ENCODE measurements at regions not wholly inside any gene's neighbourhood (a gene's known extent, or its start where the extent isn't known, plus 50 kb on each side); places are given as distances from the start of the nearest gene placed in this dataset.

GRCh38 chr11:29173660-29174062, 843.2 kb downstream of the KCNA4 start:
- POLR2A ChIA-PET, result no interaction called here

GRCh38 chr11:29171360-29171950, 845.4 kb downstream of the KCNA4 start:
- POLR2A ChIA-PET, result no interaction called here
- TF ChIP-seq LEF1 (IDR thresholded peaks at IDR 0.05; ENCODE audit: borderline replicate concordance) (no peak), FOXK2 (IDR thresholded peaks at IDR 0.05) (no peak), FOXA1 (IDR thresholded peaks at IDR 0.05) (no peak), TARDBP (IDR thresholded peaks at IDR 0.05) (no peak), FOXM1 (IDR thresholded peaks at IDR 0.05; ENCODE audit: borderline replicate concordance) (no peak)
- CTCF ChIA-PET, result no interaction called here
- DNase-seq (ENCODE audit: extremely low spot score), result no peak

More at GRCh38 chr11:29173660-29174062, 843.2 kb downstream of the KCNA4 start:
- CTCF ChIA-PET, result no interaction called here
- DNase-seq (ENCODE audit: extremely low spot score), result no peak
- no peak for TF ChIP-seq ELF4 (IDR thresholded peaks at IDR 0.05)
- no peak for TF ChIP-seq ZNF384 (IDR thresholded peaks at IDR 0.05)
- TF ChIP-seq ARNT (IDR thresholded peaks at IDR 0.05), result no peak
- no peak for TF ChIP-seq TARDBP (IDR thresholded peaks at IDR 0.05)
- TF ChIP-seq FOXK2 (IDR thresholded peaks at IDR 0.05), result no peak
- no peak for TF ChIP-seq FOXM1 (IDR thresholded peaks at IDR 0.05; ENCODE audit: borderline replicate concordance)
- TF ChIP-seq PKNOX1 (IDR thresholded peaks at IDR 0.05), result no peak
- no peak for TF ChIP-seq NFRKB (IDR thresholded peaks at IDR 0.05)
- TF ChIP-seq SUZ12 (IDR thresholded peaks at IDR 0.05), result no peak
- no peak for TF ChIP-seq SP1 (IDR thresholded peaks at IDR 0.05)
- no peak for TF ChIP-seq LEF1 (IDR thresholded peaks at IDR 0.05; ENCODE audit: borderline replicate concordance)
- no peak for TF ChIP-seq BHLHE40 (IDR thresholded peaks at IDR 0.05; ENCODE audit: borderline replicate concordance)
- TF ChIP-seq CTBP1 (IDR thresholded peaks at IDR 0.05; ENCODE audit: borderline replicate concordance), result no peak
- no peak for TF ChIP-seq L3MBTL2 (conservative IDR thresholded peaks at IDR 0.05)
- no peak for TF ChIP-seq HDGF (IDR thresholded peaks at IDR 0.05; ENCODE audit: borderline replicate concordance)
- TF ChIP-seq FOXA1 (IDR thresholded peaks at IDR 0.05), result no peak

GRCh38 chr11:29166306-29166705, 850.5 kb downstream of the KCNA4 start:
- ChIA-PET CTCF (no interaction called here), POLR2A (no interaction called here)
- TF ChIP-seq L3MBTL2 (conservative IDR thresholded peaks at IDR 0.05), result no peak
- no peak for TF ChIP-seq CTBP1 (IDR thresholded peaks at IDR 0.05; ENCODE audit: borderline replicate concordance)
- TF ChIP-seq BHLHE40 (IDR thresholded peaks at IDR 0.05; ENCODE audit: borderline replicate concordance), result no peak
- TF ChIP-seq LEF1 (IDR thresholded peaks at IDR 0.05; ENCODE audit: borderline replicate concordance), result no peak
- TF ChIP-seq FOXM1 (IDR thresholded peaks at IDR 0.05; ENCODE audit: borderline replicate concordance), result no peak
- TF ChIP-seq PKNOX1 (IDR thresholded peaks at IDR 0.05), result no peak
- no peak for TF ChIP-seq SP1 (IDR thresholded peaks at IDR 0.05)
- TF ChIP-seq FOXK2 (IDR thresholded peaks at IDR 0.05), result no peak
- no peak for TF ChIP-seq FOXA1 (IDR thresholded peaks at IDR 0.05)
- TF ChIP-seq ELF4 (IDR thresholded peaks at IDR 0.05), result no peak
- TF ChIP-seq TARDBP (IDR thresholded peaks at IDR 0.05), result no peak
- no peak for TF ChIP-seq ARNT (IDR thresholded peaks at IDR 0.05)
- no peak for TF ChIP-seq ZNF384 (IDR thresholded peaks at IDR 0.05)
- no peak for TF ChIP-seq SUZ12 (IDR thresholded peaks at IDR 0.05)
- TF ChIP-seq NFRKB (IDR thresholded peaks at IDR 0.05), result no peak
- no peak for DNase-seq (ENCODE audit: extremely low spot score)

GRCh38 chr11:29163231-29163630, 853.6 kb downstream of the KCNA4 start:
- ChIA-PET CTCF (no interaction called here), POLR2A (no interaction called here)
- TF ChIP-seq ZNF384 (IDR thresholded peaks at IDR 0.05) (no peak), SUZ12 (IDR thresholded peaks at IDR 0.05) (no peak), ARNT (IDR thresholded peaks at IDR 0.05) (no peak), FOXA1 (IDR thresholded peaks at IDR 0.05) (no peak), CTBP1 (IDR thresholded peaks at IDR 0.05; ENCODE audit: borderline replicate concordance) (no peak), HDGF (IDR thresholded peaks at IDR 0.05; ENCODE audit: borderline replicate concordance) (no peak), BHLHE40 (IDR thresholded peaks at IDR 0.05; ENCODE audit: borderline replicate concordance) (no peak), SP1 (IDR thresholded peaks at IDR 0.05) (no peak), L3MBTL2 (conservative IDR thresholded peaks at IDR 0.05) (no peak), FOXK2 (IDR thresholded peaks at IDR 0.05) (no peak)
- DNase-seq (ENCODE audit: extremely low spot score), result no peak

GRCh38 chr11:29162491-29162890, 854.3 kb downstream of the KCNA4 start:
- CTCF ChIA-PET, result no interaction called here
- POLR2A ChIA-PET, result no interaction called here
- no peak for DNase-seq (ENCODE audit: extremely low spot score)
- no peak for TF ChIP-seq FOXA1 (IDR thresholded peaks at IDR 0.05)
- TF ChIP-seq ELF4 (IDR thresholded peaks at IDR 0.05), result no peak

- no peak for DNase-seq (ENCODE audit: extremely low spot score)
- ChIA-PET POLR2A (no interaction called here), CTCF (interaction anchor here (0.6 kb wide), 1 partner anchor 441 kb away, joined by 3 read pairs; no protein-coding TSS in a partner anchor)
- TF ChIP-seq HDGF (IDR thresholded peaks at IDR 0.05; ENCODE audit: borderline replicate concordance) (no peak), BHLHE40 (IDR thresholded peaks at IDR 0.05; ENCODE audit: borderline replicate concordance) (no peak), TARDBP (IDR thresholded peaks at IDR 0.05) (no peak), FOXA1 (IDR thresholded peaks at IDR 0.05) (no peak), NFRKB (IDR thresholded peaks at IDR 0.05) (no peak), FOXM1 (IDR thresholded peaks at IDR 0.05; ENCODE audit: borderline replicate concordance) (no peak), L3MBTL2 (conservative IDR thresholded peaks at IDR 0.05) (no peak), FOXK2 (IDR thresholded peaks at IDR 0.05) (no peak), ZNF384 (IDR thresholded peaks at IDR 0.05) (no peak), SUZ12 (IDR thresholded peaks at IDR 0.05) (no peak), PKNOX1 (IDR thresholded peaks at IDR 0.05) (no peak), ELF4 (IDR thresholded peaks at IDR 0.05) (no peak), ARNT (IDR thresholded peaks at IDR 0.05) (no peak), SP1 (IDR thresholded peaks at IDR 0.05) (no peak), LEF1 (IDR thresholded peaks at IDR 0.05; ENCODE audit: borderline replicate concordance) (no peak), CTBP1 (IDR thresholded peaks at IDR 0.05; ENCODE audit: borderline replicate concordance) (no peak)
These were observed 855.6 kb downstream of the KCNA4 start for GRCh38 chr11:29161191-29161590.
